AG04450 (cell line): ENCODE measurements at regions not wholly inside any gene's neighbourhood (a gene's known extent, or its start where the extent isn't known, plus 50 kb on each side); places are given as distances from the start of the nearest gene placed in this dataset.

Experiments
- CTCF ChIA-PET: fragments of 300-600, 350-600 bp; formaldehyde crosslinking; extraction: SDS; loops from one replicate; lab custom pipeline; 2022; ENCODE audit warnings: antibody characterized with exemption, inconsistent platforms; lab: Charles Lee
- POLR2A ChIA-PET: fragments of 350-600 bp; formaldehyde crosslinking; extraction: SDS; loops from one replicate; lab custom pipeline; 2021; ENCODE audit warnings: antibody characterized with exemption, inconsistent platforms; lab: Yijun Ruan, JAX
- DNase-seq: peaks from one replicate; pipeline ENCODE4 v3.0.0-alpha.2; 2011; ENCODE audit warnings: low read depth, low spot score
- H3K27ac ChIP-seq: one replicate; pipeline ENCODE4 v1.5.1; 2012; ENCODE audit warnings: low read depth, low read length, control low read depth
- H3K27me3 ChIP-seq: one replicate; pipeline ENCODE4 v1.6.0; 2012; ENCODE audit warnings: low read length; ENCODE audit not compliant: control insufficient read depth, insufficient read depth
- H3K4me3 ChIP-seq: 2 replicates; pipeline ENCODE4 v1.5.1; 2011; ENCODE audit warnings: mild to moderate bottlenecking, low read depth, low read length, control low read depth
- H3K9me3 ChIP-seq: 2 replicates; pipeline ENCODE4 v1.5.1; 2012; ENCODE audit warnings: low read length; ENCODE audit not compliant: control insufficient read depth, insufficient read depth
- TF ChIP-seq, protein P1 (sequence below): IDR thresholded peaks from 2 replicates; pipeline ENCODE4 v1.5.1; 2011; ENCODE audit warnings: low read depth, low read length, control low read depth, inconsistent platforms

DNA sequence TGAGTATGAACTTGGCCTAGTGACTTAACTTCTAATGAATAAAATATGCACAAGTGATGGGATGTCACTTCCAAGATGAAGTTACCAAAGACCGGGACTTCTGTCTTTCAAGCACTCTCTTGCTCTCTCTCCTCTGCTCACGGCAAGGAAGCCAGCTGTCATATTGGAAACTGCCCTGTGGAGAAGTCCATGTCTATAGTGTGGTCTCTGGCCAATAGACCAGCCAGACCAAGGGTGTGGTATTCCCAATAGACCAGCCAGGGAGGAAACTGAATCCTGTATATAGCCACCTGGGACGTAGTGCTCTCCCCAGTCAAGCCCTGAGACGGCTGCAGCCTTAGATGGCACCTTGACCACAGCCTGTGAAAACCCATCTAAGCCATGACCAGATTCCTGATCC lies 93.2 kb upstream of the ALX4 start:
- H3K4me3 ChIP-seq: no peak overlapping the region
- CTCF ChIA-PET: no interaction called here

DNA sequence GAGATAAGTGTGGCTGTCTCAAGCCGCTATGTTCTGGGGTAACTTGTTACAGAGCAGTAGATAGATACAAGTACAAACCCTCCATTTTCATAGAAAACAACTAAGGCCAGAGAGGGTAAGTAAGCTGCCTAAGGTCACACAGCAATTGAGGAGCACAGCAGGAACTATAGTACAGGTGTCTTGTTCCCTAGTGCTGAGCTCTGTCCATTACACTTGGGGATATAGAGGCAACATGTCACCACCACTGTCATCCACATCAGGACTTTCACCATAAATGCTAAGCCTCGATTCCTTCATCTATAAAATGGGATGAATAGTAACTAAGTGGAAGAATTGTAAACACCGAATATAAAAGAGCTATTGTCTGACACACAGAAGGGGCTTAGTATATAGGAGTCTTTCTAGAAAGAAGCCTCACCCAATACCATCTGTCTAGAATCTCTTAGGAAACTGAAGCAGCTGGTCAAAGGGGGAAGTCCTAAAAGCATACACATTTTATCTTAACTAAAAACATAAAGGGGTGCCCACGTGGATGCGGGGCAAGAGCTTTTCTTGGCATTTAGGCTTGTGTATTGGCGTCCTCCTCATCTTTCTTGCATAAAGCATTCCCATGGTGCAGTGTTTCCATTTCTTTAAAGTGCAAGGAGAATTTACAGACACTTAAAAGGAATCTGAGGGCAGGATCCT lies 93.8 kb upstream of the ALX4 start:
- TF ChIP-seq, protein P1, sequence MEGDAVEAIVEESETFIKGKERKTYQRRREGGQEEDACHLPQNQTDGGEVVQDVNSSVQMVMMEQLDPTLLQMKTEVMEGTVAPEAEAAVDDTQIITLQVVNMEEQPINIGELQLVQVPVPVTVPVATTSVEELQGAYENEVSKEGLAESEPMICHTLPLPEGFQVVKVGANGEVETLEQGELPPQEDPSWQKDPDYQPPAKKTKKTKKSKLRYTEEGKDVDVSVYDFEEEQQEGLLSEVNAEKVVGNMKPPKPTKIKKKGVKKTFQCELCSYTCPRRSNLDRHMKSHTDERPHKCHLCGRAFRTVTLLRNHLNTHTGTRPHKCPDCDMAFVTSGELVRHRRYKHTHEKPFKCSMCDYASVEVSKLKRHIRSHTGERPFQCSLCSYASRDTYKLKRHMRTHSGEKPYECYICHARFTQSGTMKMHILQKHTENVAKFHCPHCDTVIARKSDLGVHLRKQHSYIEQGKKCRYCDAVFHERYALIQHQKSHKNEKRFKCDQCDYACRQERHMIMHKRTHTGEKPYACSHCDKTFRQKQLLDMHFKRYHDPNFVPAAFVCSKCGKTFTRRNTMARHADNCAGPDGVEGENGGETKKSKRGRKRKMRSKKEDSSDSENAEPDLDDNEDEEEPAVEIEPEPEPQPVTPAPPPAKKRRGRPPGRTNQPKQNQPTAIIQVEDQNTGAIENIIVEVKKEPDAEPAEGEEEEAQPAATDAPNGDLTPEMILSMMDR: no peak
- DNase-seq: no peak
- H3K4me3 ChIP-seq: no peak overlapping the region
- no peaks in the 10 kb centered on the region for H3K9me3 ChIP-seq
- CTCF ChIA-PET: interaction anchor here (1.0 kb wide), 1 partner anchor 23 kb away, joined by 3 read pairs; no protein-coding TSS in a partner anchor
- POLR2A ChIA-PET: no interaction called here
- H3K27ac ChIP-seq: no peak overlapping the region
- H3K27me3 ChIP-seq: peaks cover 3% of the 10 kb centered on the region

More for the DNA sequence above, 93.2 kb upstream of the ALX4 start:
- TF ChIP-seq, protein P1: no peak
- peaks cover 3% of the 10 kb centered on the region for H3K27me3 ChIP-seq
- H3K27ac ChIP-seq: no peak overlapping the region
- no peak for DNase-seq
- POLR2A ChIA-PET: no interaction called here
- no peaks in the 10 kb centered on the region for H3K9me3 ChIP-seq

DNA sequence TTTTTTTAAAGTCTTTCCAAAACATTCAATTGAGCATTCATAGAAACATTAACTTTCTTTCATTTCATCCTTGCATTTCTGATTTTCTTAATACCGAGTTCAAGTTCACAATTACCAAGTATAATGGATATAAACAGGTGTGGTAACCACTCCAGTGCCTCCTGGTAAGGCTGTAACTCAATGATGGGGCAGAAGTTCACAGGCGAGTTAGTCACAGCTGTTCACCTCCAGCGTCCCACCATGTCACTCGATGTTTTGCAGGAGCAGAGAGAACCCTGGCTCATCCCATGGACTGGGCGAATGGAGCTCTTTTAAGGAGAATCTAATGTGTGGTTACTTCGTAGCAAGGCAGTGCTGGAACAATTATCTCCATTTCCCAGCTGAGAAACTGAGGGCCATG lies 94.4 kb upstream of the ALX4 start:
- H3K27ac ChIP-seq: no peak overlapping the region
- POLR2A ChIA-PET: no interaction called here
- no peak overlapping the region for H3K4me3 ChIP-seq
- peaks cover 6% of the 10 kb centered on the region for H3K27me3 ChIP-seq
- TF ChIP-seq, protein P1: no peak
- no peaks in the 10 kb centered on the region for H3K9me3 ChIP-seq
- CTCF ChIA-PET: interaction anchor here (1.0 kb wide), 1 partner anchor 22 kb away, joined by 3 read pairs; no protein-coding TSS in a partner anchor
- DNase-seq: no peak

DNA sequence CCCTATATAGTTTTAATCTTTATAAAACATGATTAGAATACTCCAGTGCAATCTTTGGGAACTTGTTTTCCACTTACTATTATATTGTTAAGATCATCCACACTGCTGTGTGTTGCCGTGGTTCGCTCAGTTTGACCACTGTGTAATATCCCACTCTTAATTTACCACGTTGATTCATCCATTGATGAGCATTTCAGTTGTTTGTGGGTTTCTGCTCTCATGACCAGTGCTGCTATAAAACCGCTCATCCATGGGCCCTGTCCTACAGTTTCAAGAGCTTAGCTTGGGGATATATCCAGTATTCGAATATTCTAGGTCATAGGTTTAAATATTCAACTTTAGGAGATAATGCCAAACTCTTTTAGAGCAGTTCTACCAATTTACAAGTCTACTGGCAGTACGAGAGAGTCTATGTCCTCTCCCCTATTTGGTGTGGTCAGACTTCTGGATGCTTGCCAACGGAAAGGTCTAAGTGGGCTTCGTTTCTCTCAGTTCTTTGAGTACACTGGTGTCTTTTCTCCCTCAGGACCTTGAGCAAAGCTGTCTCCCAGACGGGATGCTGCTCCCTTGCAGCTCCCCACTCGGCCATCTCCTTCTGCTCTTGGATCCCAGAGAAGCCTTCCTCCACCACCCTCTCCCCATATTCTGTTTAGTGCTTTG lies 94.9 kb upstream of the ALX4 start:
- POLR2A ChIA-PET: no interaction called here
- CTCF ChIA-PET: no interaction called here
- TF ChIP-seq, protein P1: no peak
- no peak overlapping the region for H3K4me3 ChIP-seq
- H3K9me3 ChIP-seq: no peaks in the 10 kb centered on the region
- no peak for DNase-seq
- H3K27ac ChIP-seq: no peak overlapping the region
- peaks cover 6% of the 10 kb centered on the region for H3K27me3 ChIP-seq
